Prostate gland (tissue), 2 donors: ENCODE measurements at regions not wholly inside any gene's neighbourhood (a gene's known extent, or its start where the extent isn't known, plus 50 kb on each side); places are given as distances from the start of the nearest gene placed in this dataset.

Source experiments
- DNase-seq: peaks from one replicate; pipeline ENCODE4 v3.0.0-alpha.2; 2019; ENCODE audit warnings: low spot score
- H3K27ac ChIP-seq, 2 donors: fragments of 200-600 bp; sonication (generic); 2 replicates each; pipeline ENCODE4 v1.5.1; 2017 to 2019
- H3K27me3 ChIP-seq: fragments of 200-600 bp; sonication (generic); replicated peaks from 2 replicates; pipeline ENCODE4 v1.5.1; 2019; ENCODE audit not compliant: insufficient read depth
- H3K36me3 ChIP-seq, 2 donors: fragments of 200-600 bp; sonication (generic); 1 replicate in 1 of 2; 2 replicates in 1 of 2; pipeline versions ENCODE4 v1.5.1 to v1.8.1; 2017 to 2019
- H3K4me1 ChIP-seq: fragments of 200-600 bp; sonication (generic); replicated peaks from 2 replicates; pipeline ENCODE4 v1.5.1; 2019
- H3K4me3 ChIP-seq, 2 donors: fragments of 200-600 bp; sonication (generic); 2 replicates each; pipeline ENCODE4 v1.5.1; 2017 to 2019
- H3K9me3 ChIP-seq: fragments of 200-600 bp; sonication (generic); 2 replicates; pipeline ENCODE4 v1.5.1; 2017
- POLR2A ChIP-seq: fragments of 450-650 bp; IDR thresholded peaks from one replicate; pipeline ENCODE4 v1.6.1; 2016; ENCODE audit warnings: antibody characterized with exemption, mild to moderate bottlenecking
- POLR2AphosphoS5 ChIP-seq: sonication (generic); formaldehyde crosslinking; IDR thresholded peaks from one replicate; pipeline ENCODE4 v1.6.1; 2017; ENCODE audit warnings: antibody characterized with exemption
- WGBS: methylation state at CpG from one replicate; pipeline ENCODE4 v1.1.5; 2018; 5-methylcytosine and 5-hydroxymethylcytosine counted together
- intact Hi-C: fragments of 100-400 bp; cut with DNase I; formaldehyde crosslinking; loops from one replicate; pipeline ENCODE4 v1.14.2; 2022
- TF ChIP-seq, protein P1 (sequence below), 4 experiments: fragments of 200-600 bp in 2 of 4; fragments of 450-650 bp in 2 of 4; sonication (generic) in 2 of 4; IDR thresholded peaks; 1 replicate in 3 of 4; 2 replicates in 1 of 4; pipeline ENCODE4 v1.5.1; 2016 to 2019; ENCODE audit warnings: antibody characterized with exemption in 4 of 4, mild to moderate bottlenecking in 2 of 4, moderate library complexity in 2 of 4

DNA sequence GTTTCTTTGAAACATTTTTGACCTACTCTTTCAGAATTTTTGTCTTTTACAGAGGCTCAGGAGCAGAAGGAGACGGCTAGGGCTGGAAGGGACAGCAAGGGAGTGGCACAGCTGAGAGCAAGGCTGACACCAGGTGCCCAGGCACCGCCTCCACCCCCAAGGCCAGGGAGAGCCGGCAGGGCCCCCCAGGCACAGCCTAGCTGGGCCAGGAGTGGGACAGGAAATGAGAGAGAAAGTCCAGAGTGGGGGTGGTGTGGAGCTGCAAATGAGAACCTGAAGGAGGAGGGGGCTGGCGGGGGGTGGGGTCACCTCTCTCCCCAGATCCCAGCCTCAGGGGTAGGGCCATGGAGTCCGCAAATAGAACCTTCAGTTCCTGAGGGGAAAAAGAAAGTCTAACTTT, 236.7 kb downstream of the CDC5L start:
- H3K4me1 ChIP-seq, result no peaks in the 10 kb centered on the region
- no peak overlapping the region for H3K4me3 ChIP-seq
- TF ChIP-seq, protein P1, sequence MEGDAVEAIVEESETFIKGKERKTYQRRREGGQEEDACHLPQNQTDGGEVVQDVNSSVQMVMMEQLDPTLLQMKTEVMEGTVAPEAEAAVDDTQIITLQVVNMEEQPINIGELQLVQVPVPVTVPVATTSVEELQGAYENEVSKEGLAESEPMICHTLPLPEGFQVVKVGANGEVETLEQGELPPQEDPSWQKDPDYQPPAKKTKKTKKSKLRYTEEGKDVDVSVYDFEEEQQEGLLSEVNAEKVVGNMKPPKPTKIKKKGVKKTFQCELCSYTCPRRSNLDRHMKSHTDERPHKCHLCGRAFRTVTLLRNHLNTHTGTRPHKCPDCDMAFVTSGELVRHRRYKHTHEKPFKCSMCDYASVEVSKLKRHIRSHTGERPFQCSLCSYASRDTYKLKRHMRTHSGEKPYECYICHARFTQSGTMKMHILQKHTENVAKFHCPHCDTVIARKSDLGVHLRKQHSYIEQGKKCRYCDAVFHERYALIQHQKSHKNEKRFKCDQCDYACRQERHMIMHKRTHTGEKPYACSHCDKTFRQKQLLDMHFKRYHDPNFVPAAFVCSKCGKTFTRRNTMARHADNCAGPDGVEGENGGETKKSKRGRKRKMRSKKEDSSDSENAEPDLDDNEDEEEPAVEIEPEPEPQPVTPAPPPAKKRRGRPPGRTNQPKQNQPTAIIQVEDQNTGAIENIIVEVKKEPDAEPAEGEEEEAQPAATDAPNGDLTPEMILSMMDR (IDR thresholded peaks at IDR 0.05), result no peak
- TF ChIP-seq POLR2AphosphoS5 (no peak), POLR2A (no peak)
- 77% methylated on average over 5 of the region's 5 CpGs for WGBS
- DNase-seq, result no peak
- H3K9me3 ChIP-seq, result no peaks in the 10 kb centered on the region
- H3K36me3 ChIP-seq, result no peaks in the 10 kb centered on the region
- H3K27me3 ChIP-seq, result no peaks in the 10 kb centered on the region
- no peak overlapping the region for H3K27ac ChIP-seq
- intact Hi-C loops, result no loop called here

DNA sequence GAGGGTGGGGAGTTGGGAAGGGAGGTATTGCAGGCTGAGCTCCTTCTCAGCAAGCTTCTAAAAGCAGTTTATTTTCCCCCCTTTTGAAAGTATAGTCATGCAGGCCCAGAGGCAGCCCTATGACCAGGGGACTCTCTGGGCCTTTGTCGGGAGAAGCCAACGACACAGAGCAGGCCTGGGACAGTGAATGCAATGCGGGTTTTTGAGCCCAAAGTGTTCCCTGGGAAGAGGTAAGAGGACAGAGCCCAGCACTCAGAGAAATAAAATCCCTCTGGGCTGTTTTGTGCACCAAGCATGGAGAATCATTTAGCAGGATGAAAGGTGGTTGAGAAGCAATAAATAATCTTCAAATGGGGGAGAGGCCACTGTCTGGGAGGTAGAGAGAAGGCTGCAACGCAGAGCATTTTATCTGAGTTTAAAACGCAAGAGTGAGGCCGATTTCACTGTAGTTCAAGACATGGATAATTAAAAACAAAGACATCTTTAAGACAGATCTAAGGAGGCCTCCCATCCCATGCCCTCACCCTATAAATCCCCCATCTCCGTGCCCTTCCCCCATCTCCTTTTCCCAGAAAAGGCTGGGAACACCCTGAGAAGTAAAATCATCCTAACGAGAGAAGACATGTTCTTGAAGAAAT, 237.5 kb downstream of the CDC5L start:
- no peak for DNase-seq
- H3K36me3 ChIP-seq, result no peaks in the 10 kb centered on the region
- H3K4me3 ChIP-seq, result no peak overlapping the region
- 62% methylated on average over 8 of the region's 8 CpGs for WGBS
- H3K27ac ChIP-seq, result no peak overlapping the region
- no peak for TF ChIP-seq POLR2A
- TF ChIP-seq, protein P1 (IDR thresholded peaks at IDR 0.05), result no peak
- TF ChIP-seq POLR2AphosphoS5, result no peak
- no peaks in the 10 kb centered on the region for H3K27me3 ChIP-seq
- H3K9me3 ChIP-seq, result no peaks in the 10 kb centered on the region
- intact Hi-C loops, result no loop called here
- H3K4me1 ChIP-seq, result no peaks in the 10 kb centered on the region

DNA sequence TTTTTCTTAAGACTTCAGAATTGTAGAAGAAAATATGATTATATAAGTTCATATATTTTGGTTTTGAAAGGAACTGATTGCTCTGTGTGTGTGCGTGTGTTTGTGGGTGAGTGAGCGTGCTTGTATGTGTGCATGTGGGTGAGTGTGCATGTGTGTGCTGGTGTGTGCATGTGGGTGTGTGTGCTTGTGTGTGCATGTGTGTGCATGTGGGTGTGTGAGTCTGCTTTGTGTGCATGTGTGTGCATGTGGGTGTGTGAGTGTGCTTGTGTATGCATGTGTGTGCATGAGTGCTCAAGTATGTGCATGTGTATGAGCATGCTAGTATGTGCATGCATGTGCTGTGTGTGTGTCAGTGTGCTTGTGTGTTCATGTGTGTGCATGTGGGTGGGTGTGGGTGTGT, 238.5 kb downstream of the CDC5L start:
- intact Hi-C loops, result no loop called here
- WGBS, result 98% methylated on average over 2 of the region's 2 CpGs

DNA sequence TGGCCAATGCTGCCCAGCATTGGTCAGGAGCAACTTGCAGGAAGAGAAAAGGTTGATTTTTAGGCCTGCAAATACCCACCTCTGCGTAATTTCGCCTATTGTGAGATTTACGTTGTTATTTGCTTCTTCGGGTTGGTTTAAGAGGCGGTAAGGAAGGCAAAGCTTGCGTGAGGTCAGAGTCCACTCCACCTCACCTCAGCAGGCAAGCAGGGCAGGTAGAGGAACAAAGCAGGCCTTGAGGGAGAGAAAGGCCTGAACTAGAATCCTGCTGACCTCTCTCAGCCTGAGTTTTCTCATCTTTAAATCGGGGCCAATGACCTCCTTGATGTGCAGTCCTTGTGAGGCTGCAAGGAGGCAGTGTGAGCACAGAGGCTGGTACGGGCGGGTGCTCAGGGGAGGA, 239.1 kb downstream of the CDC5L start:
- Histone ChIP-seq H3K36me3 (no peaks in the 10 kb centered on the region), H3K27ac (no peak overlapping the region), H3K4me3 (no peak overlapping the region), H3K27me3 (no peaks in the 10 kb centered on the region), H3K9me3 (no peaks in the 10 kb centered on the region), H3K4me1 (no peaks in the 10 kb centered on the region)
- TF ChIP-seq, protein P1 (IDR thresholded peaks at IDR 0.05), result no peak
- TF ChIP-seq POLR2A, result no peak
- TF ChIP-seq POLR2AphosphoS5, result no peak
- 92% methylated on average over 9 of the region's 9 CpGs for WGBS
- intact Hi-C loops, result no loop called here
- DNase-seq, result no peak

More for the DNA sequence above, 238.5 kb downstream of the CDC5L start:
- DNase-seq, result no peak
- Histone ChIP-seq H3K27ac (no peak overlapping the region), H3K36me3 (no peaks in the 10 kb centered on the region), H3K9me3 (no peaks in the 10 kb centered on the region), H3K4me3 (no peak overlapping the region), H3K27me3 (no peaks in the 10 kb centered on the region), H3K4me1 (no peaks in the 10 kb centered on the region)
- no peak for TF ChIP-seq POLR2AphosphoS5
- TF ChIP-seq, protein P1 (IDR thresholded peaks at IDR 0.05), result no peak
- no peak for TF ChIP-seq POLR2A
